ENCODE measurements at regions not wholly inside any gene's neighbourhood (a gene's known extent, or its start where the extent isn't known, plus 50 kb on each side); places are given as distances from the start of the nearest gene placed in this dataset.

GRCh38 chr3:76842216-76842615 lies 197.7 kb upstream of the ROBO2 start:
- no peak overlapping the region for H3K4me3 ChIP-seq (ENCODE audit: low read length)
- TF ChIP-seq, protein P1, sequence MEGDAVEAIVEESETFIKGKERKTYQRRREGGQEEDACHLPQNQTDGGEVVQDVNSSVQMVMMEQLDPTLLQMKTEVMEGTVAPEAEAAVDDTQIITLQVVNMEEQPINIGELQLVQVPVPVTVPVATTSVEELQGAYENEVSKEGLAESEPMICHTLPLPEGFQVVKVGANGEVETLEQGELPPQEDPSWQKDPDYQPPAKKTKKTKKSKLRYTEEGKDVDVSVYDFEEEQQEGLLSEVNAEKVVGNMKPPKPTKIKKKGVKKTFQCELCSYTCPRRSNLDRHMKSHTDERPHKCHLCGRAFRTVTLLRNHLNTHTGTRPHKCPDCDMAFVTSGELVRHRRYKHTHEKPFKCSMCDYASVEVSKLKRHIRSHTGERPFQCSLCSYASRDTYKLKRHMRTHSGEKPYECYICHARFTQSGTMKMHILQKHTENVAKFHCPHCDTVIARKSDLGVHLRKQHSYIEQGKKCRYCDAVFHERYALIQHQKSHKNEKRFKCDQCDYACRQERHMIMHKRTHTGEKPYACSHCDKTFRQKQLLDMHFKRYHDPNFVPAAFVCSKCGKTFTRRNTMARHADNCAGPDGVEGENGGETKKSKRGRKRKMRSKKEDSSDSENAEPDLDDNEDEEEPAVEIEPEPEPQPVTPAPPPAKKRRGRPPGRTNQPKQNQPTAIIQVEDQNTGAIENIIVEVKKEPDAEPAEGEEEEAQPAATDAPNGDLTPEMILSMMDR (conservative IDR thresholded peaks at IDR 0.05; ENCODE audit: low read length), result no peak
- DNase-seq (ENCODE audit: low read depth), result no peak

DNA sequence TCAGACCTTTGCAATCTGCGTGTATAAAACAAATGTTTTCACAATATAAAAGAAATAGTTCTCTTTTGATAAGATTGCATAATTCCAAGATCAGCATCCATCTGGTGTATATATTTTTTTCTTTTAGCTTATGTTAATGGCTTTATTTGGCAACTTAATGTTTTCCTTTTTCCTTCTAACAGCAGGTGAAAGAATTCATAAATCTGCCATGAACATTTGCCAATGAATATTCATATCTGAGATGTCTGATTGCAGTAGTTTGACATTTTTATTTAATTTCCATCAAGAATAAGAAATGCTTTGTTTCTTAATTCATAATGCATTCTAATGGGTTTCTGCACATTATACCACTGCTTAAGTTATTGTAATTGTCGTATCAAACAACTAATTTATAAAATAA lies 184.4 kb upstream of the ROBO2 start:
- TF ChIP-seq, protein P1 (conservative IDR thresholded peaks at IDR 0.05; ENCODE audit: low read length), result no peak
- DNase-seq (ENCODE audit: low read depth), result no peak
- no peak overlapping the region for H3K4me3 ChIP-seq (ENCODE audit: low read length)

DNA sequence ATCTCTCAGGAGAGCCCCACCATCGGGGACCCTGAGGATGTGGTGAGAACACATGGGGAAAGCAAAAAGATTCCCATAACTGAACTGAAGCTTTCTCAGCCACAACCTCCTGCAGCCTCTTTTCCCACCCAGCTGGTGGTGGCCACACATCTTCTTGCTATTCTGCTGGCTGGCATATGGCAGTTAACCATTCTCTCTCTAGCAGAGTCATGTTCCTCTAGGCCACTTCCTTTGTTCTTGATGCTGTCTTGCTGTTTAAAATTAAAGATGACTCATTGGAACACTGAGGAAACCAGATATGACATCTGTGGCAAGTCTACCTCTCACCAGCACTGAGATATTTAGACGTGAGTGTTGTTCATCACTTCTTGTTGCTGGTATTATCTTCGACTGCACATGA lies 180.3 kb upstream of the ROBO2 start:
- TF ChIP-seq, protein P1 (conservative IDR thresholded peaks at IDR 0.05; ENCODE audit: low read length), result no peak
- no peak overlapping the region for H3K4me3 ChIP-seq (ENCODE audit: low read length)
- DNase-seq (ENCODE audit: low read depth), result no peak

GRCh38 chr3:76864355-76864754 lies 175.5 kb upstream of the ROBO2 start:
- TF ChIP-seq, protein P1 (conservative IDR thresholded peaks at IDR 0.05; ENCODE audit: low read length), result no peak
- no peak for DNase-seq (ENCODE audit: low read depth)
- no peak overlapping the region for H3K4me3 ChIP-seq (ENCODE audit: low read length)

DNA sequence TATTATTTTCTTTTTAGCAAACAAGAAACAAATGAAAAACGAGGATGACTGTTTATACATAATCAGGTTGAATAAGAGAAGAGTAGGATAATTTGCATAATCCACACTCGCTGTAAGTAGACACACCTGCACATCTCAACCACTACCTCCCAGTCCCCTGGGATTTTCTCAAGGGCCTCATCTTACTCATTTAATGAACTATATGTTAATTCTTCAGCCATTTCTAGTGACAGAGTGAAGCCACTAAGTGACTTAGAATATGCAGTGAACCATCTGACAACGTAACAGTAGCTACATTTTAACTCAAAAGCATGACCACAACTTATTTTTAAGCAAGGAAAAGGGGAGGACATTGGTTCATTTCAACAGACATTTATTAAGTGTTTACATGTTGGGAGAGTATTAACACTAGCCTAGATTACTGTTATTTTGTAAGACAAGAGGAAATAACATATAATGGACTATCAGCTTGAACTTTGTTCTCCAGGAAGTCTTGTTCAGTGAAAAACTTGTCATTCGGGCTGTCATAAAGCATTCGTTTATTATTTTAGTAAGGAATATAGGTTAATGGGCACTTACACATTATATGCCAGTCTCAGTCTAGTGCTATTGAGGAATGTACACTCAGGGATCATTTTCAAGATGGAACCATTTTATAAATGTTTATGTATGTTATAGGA lies 173.0 kb upstream of the ROBO2 start:
- TF ChIP-seq, protein P1 (conservative IDR thresholded peaks at IDR 0.05; ENCODE audit: low read length), result no peak
- no peak overlapping the region for H3K4me3 ChIP-seq (ENCODE audit: low read length)
- DNase-seq (ENCODE audit: low read depth), result no peak

GRCh38 chr3:76869726-76870384 lies 170.0 kb upstream of the ROBO2 start:
- no peak overlapping the region for H3K4me3 ChIP-seq (ENCODE audit: low read length)
- no peak for DNase-seq (ENCODE audit: low read depth)

More at GRCh38 chr3:76869726-76870384, 170.0 kb upstream of the ROBO2 start:
- TF ChIP-seq, protein P1 (conservative IDR thresholded peaks at IDR 0.05; ENCODE audit: low read length), result no peak

Measured in AG10803 (cell line).